ENCODE measurements at regions not wholly inside any gene's neighbourhood (a gene's known extent, or its start where the extent isn't known, plus 50 kb on each side); places are given as distances from the start of the nearest gene placed in this dataset.

DNA sequence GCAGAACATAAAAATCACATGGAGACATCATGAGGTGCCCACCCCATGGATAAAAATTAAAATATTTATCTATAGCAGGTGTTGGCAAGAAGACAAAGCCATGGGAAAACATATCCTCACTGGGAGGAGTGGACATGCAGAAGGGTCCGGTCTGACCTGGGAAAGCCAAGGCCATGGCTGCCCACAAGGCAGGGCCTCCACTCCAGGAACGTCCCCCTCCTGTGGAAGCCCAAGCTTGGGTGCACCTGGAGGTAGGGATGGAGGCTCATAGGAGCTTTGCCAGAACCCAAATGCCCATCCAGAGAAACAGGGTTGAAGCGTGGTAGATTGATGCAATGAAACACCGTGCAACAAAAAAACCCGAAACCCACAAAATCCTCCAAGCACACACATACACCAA lies 81.4 kb upstream of the COL5A1 start:
- H3K9ac ChIP-seq (ENCODE audit: low read depth in 1 of 2, low read length in 2 of 2) = no peak overlapping the region
- no peaks in the 10 kb centered on the region for H3K9me3 ChIP-seq (ENCODE audit: control insufficient read depth in 1 of 2, low read length in 2 of 2)
- H3K36me3 ChIP-seq (ENCODE audit: control insufficient read depth in 1 of 2, insufficient read depth in 2 of 2, low read length in 2 of 2) = no peaks in the 10 kb centered on the region
- no peaks in the 10 kb centered on the region for H3K27me3 ChIP-seq (ENCODE audit: control insufficient read depth in 1 of 2, insufficient read depth in 2 of 2, low read length in 2 of 2)
- H3K27ac ChIP-seq (ENCODE audit: low read depth, low read length) = no peak overlapping the region
- no peak overlapping the region for H3K4me3 ChIP-seq (ENCODE audit: low read depth in 1 of 2, low read length in 2 of 2)
- no peaks in the 10 kb centered on the region for H3K4me1 ChIP-seq (ENCODE audit: control insufficient read depth in 1 of 2, insufficient read depth in 2 of 2, low read length in 2 of 2)

DNA sequence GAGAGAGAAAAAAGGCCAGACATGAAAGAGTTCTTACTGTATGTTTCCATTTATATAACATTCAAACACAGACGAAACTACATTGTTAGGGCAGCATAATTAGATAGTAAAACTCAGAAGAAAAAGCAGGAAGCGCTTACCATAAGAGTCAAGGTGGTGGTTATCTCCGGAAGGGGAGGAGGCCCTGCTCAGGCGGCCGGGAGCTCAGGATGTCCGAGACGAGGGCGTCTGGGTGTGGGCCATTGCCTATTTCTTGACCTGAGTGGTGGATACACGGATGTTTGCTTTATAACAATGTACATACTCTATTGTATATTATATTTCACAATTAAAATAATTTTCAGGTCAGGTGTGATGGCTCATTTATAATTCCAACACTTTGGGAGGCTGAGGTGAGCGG lies 80.9 kb upstream of the COL5A1 start:
- no peaks in the 10 kb centered on the region for H3K4me1 ChIP-seq (ENCODE audit: control insufficient read depth in 1 of 2, insufficient read depth in 2 of 2, low read length in 2 of 2)
- no peak overlapping the region for H3K4me3 ChIP-seq (ENCODE audit: low read depth in 1 of 2, low read length in 2 of 2)
- H3K9me3 ChIP-seq (ENCODE audit: control insufficient read depth in 1 of 2, low read length in 2 of 2) = no peaks in the 10 kb centered on the region
- no peaks in the 10 kb centered on the region for H3K27me3 ChIP-seq (ENCODE audit: control insufficient read depth in 1 of 2, insufficient read depth in 2 of 2, low read length in 2 of 2)
- H3K27ac ChIP-seq (ENCODE audit: low read depth, low read length) = no peak overlapping the region
- H3K9ac ChIP-seq (ENCODE audit: low read depth in 1 of 2, low read length in 2 of 2) = no peak overlapping the region
- no peaks in the 10 kb centered on the region for H3K36me3 ChIP-seq (ENCODE audit: control insufficient read depth in 1 of 2, insufficient read depth in 2 of 2, low read length in 2 of 2)

DNA sequence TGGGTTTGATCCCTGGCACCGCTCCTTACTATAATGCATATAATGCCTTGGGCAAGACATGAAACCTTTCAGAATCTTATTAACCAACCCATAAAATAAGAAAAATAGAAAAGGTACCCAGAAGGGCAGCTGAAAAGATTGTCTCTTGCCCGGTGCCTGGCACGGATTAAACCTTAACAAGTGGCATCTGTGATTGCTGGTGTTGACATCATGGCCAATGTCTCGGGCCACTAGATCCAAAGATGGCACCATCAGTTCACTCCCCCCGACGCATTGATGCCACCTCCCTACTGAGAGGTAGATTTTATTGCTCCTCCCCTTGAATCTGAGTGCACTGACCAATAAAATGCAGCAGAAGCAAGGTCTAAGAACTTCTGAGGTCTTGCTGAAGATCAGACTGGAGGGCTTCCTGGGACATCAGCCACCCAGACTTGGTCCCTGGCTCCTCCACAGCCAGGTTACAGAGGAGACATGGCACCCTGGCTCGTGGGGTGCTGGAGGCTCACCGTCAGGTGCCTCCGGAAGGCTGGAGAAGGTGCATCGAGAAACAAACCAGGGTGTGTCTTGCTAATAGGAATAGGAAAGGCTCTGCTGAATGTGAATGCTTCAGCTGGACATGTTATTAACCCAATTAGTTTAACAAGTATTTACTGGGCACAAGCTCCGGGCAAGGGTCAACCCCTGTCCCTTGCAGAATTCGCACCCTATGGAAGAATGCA lies 80.0 kb upstream of the COL5A1 start:
- no peaks in the 10 kb centered on the region for H3K27me3 ChIP-seq (ENCODE audit: control insufficient read depth in 1 of 2, insufficient read depth in 2 of 2, low read length in 2 of 2)
- H3K4me1 ChIP-seq (ENCODE audit: control insufficient read depth in 1 of 2, insufficient read depth in 2 of 2, low read length in 2 of 2) = no peaks in the 10 kb centered on the region
- H3K4me3 ChIP-seq (ENCODE audit: low read depth in 1 of 2, low read length in 2 of 2) = no peak overlapping the region
- no peak overlapping the region for H3K27ac ChIP-seq (ENCODE audit: low read depth, low read length)
- no peaks in the 10 kb centered on the region for H3K9me3 ChIP-seq (ENCODE audit: control insufficient read depth in 1 of 2, low read length in 2 of 2)
- H3K36me3 ChIP-seq (ENCODE audit: control insufficient read depth in 1 of 2, insufficient read depth in 2 of 2, low read length in 2 of 2) = no peaks in the 10 kb centered on the region
- no peak overlapping the region for H3K9ac ChIP-seq (ENCODE audit: low read depth in 1 of 2, low read length in 2 of 2)

DNA sequence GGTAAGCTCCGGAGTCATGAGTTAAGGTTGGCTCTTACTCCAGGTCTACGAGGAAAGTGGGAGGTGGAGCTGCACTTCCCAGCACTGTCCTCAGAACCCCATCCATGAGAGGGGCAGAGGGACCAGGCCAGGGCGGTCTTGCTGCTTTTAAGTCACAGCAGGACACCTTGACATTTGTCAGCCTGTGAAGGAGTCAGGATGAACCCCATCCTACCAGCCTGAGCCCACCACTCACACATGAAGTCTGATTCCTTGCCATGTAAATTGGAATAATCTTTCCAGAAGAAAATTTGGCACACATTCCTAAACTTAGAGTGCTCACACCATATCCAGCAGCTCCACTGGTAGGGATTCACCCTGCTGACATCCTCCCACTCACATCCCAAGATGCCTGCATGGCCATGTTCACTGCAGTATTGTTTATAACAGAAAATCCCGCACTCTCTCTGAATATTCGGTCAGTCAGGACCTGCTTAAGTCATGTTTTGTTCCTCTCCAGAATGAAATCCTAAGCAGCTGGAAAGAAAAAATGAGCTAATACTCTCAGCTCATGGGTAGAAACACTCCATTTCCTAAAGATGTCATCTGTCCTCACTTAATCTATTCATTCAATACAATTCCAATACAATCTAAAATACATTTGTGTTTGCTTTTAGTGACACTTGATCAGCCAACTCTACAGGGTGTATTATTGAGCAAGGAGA lies 79.3 kb upstream of the COL5A1 start:
- Histone ChIP-seq H3K36me3 (ENCODE audit: control insufficient read depth in 1 of 2, insufficient read depth in 2 of 2, low read length in 2 of 2) (no peaks in the 10 kb centered on the region), H3K27me3 (ENCODE audit: control insufficient read depth in 1 of 2, insufficient read depth in 2 of 2, low read length in 2 of 2) (no peaks in the 10 kb centered on the region), H3K4me1 (ENCODE audit: control insufficient read depth in 1 of 2, insufficient read depth in 2 of 2, low read length in 2 of 2) (no peaks in the 10 kb centered on the region), H3K9ac (ENCODE audit: low read depth in 1 of 2, low read length in 2 of 2) (no peak overlapping the region), H3K9me3 (ENCODE audit: control insufficient read depth in 1 of 2, low read length in 2 of 2) (peaks cover 0 to 4% of the 10 kb centered on the region in 2 donors), H3K4me3 (ENCODE audit: low read depth in 1 of 2, low read length in 2 of 2) (no peak overlapping the region), H3K27ac (ENCODE audit: low read depth, low read length) (no peak overlapping the region)

DNA sequence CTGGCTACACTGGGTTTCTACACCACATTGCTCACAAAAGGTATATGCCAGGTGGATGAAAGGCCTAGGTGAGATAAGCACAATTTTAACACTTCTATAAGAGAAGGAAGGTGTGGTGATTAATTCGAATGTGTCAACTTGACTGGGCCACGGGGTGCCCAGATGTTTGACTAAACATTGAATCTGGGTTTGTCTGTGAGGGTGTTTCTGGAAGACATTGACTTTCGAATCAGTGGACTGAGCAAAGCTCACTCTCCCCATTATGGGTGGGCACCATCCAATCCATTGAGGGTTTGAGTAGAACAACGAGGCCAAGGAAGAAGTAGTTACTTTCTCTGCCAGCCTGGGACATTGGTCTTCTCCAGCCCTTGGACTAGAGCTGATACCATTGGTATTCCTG lies 78.2 kb upstream of the COL5A1 start:
- H3K9me3 ChIP-seq (ENCODE audit: control insufficient read depth in 1 of 2, low read length in 2 of 2) = peaks cover 0 to 4% of the 10 kb centered on the region in 2 donors

DNA sequence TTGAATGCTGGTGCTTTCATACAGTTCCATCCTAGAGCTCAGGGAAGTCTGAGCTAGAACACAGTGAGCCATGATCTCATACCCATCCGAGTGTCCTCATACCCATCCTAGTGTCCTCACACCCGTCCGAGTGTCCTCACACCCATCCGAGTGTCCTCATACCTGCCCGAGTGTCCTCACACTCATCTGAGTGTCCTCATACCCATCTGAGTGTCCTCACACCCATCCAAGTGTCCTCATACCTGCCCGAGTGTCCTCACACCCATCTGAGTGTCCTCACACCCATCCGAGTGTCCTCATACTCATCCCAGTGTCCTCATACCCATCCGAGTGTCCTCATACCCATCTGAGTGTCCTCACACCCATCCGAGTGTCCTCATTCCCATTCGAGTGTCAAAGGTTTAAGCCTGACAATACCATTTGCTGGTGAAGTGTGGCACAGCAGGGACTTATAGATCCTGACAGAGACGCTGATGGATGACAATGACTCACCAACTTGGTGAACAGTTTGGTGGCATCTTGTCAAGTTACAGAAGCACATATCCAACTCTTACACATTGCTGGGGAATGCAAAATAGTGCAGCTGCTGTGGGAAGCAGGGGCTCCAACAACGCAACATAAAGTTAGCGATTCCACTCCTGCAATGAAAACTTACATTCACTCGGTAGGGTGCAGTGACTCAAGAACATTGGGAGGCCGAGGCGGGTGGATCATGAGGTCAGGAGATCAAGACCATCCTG lies 77.0 kb upstream of the COL5A1 start:
- Histone ChIP-seq H3K36me3 (ENCODE audit: control insufficient read depth in 1 of 2, insufficient read depth in 2 of 2, low read length in 2 of 2) (no peaks in the 10 kb centered on the region), H3K27me3 (ENCODE audit: control insufficient read depth in 1 of 2, insufficient read depth in 2 of 2, low read length in 2 of 2) (no peaks in the 10 kb centered on the region), H3K4me3 (ENCODE audit: low read depth in 1 of 2, low read length in 2 of 2) (no peak overlapping the region), H3K9ac (ENCODE audit: low read depth in 1 of 2, low read length in 2 of 2) (no peak overlapping the region), H3K4me1 (ENCODE audit: control insufficient read depth in 1 of 2, insufficient read depth in 2 of 2, low read length in 2 of 2) (no peaks in the 10 kb centered on the region), H3K9me3 (ENCODE audit: control insufficient read depth in 1 of 2, low read length in 2 of 2) (peaks cover 0 to 4% of the 10 kb centered on the region in 2 donors), H3K27ac (ENCODE audit: low read depth, low read length) (no peak overlapping the region)

More for the DNA sequence above, 78.2 kb upstream of the COL5A1 start:
- H3K36me3 ChIP-seq (ENCODE audit: control insufficient read depth in 1 of 2, insufficient read depth in 2 of 2, low read length in 2 of 2) = no peaks in the 10 kb centered on the region
- no peak overlapping the region for H3K27ac ChIP-seq (ENCODE audit: low read depth, low read length)
- H3K4me3 ChIP-seq (ENCODE audit: low read depth in 1 of 2, low read length in 2 of 2) = no peak overlapping the region
- no peaks in the 10 kb centered on the region for H3K27me3 ChIP-seq (ENCODE audit: control insufficient read depth in 1 of 2, insufficient read depth in 2 of 2, low read length in 2 of 2)
- no peaks in the 10 kb centered on the region for H3K4me1 ChIP-seq (ENCODE audit: control insufficient read depth in 1 of 2, insufficient read depth in 2 of 2, low read length in 2 of 2)
- H3K9ac ChIP-seq (ENCODE audit: low read depth in 1 of 2, low read length in 2 of 2) = no peak overlapping the region

DNA sequence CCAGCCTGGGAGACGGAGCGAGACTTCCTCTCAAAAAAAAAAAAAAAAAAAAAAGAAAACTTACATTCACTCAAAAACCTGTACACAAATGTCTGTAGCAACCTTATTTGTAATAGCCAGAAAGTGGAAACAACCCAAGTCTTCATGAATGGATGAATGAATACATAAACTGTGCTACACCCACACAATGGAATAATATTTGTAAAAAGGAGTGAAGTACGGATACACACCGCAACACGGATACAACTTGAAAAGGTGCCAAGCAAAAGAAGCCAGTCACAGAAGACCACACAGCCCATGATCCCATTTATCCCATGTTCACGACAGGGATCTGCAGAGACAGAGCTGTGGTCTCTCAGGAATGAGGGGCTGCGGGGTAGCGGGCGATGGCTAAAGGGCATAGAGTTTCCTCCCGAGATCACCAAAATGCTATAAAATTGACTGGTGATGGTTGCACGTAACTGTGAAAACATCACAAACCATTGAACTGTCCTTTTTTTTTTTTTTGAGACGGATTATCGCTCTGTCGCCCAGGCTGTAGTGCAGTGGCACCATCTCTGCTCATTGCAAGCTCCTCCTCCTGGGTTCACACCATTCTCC lies 76.2 kb upstream of the COL5A1 start:
- Histone ChIP-seq H3K9ac (ENCODE audit: low read depth in 1 of 2, low read length in 2 of 2) (no peak overlapping the region), H3K27ac (ENCODE audit: low read depth, low read length) (no peak overlapping the region), H3K36me3 (ENCODE audit: control insufficient read depth in 1 of 2, insufficient read depth in 2 of 2, low read length in 2 of 2) (no peaks in the 10 kb centered on the region), H3K4me1 (ENCODE audit: control insufficient read depth in 1 of 2, insufficient read depth in 2 of 2, low read length in 2 of 2) (no peaks in the 10 kb centered on the region), H3K9me3 (ENCODE audit: control insufficient read depth in 1 of 2, low read length in 2 of 2) (peaks cover 0 to 4% of the 10 kb centered on the region in 2 donors), H3K4me3 (ENCODE audit: low read depth in 1 of 2, low read length in 2 of 2) (no peak overlapping the region), H3K27me3 (ENCODE audit: control insufficient read depth in 1 of 2, insufficient read depth in 2 of 2, low read length in 2 of 2) (no peaks in the 10 kb centered on the region)

DNA sequence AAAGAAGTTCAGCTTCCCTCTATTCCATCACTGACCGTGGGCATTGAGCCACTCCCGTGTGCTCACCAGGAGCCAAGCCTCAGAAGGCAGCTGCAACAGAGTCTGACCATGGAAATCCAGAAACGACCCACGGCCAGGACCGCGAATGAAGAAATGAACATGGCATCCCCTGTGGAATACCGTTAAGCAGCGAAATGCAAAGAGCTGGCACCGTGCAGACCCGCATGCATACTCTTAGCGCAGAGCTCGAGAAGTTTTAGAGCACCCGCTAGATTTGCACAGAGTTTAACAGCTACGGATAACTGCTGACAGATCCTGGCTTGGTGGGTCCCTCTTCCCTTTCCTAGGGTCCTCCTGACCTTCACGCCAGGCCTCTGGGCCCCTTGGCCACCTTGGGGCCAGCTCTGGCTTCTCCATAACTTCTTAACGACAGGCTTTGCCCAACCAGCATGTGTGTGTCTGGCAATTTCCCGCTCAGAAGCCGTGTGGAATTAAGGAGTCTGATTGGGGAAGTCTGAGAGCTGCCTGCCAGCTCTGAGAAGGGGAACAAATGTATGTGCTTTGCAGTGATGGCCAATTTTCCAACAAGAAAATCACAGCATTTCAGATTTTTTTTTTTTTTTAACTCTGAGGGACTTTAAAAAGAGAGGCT lies 75.3 kb upstream of the COL5A1 start:
- no peaks in the 10 kb centered on the region for H3K36me3 ChIP-seq (ENCODE audit: control insufficient read depth in 1 of 2, insufficient read depth in 2 of 2, low read length in 2 of 2)
- no peak overlapping the region for H3K4me3 ChIP-seq (ENCODE audit: low read depth in 1 of 2, low read length in 2 of 2)
- peaks cover 0 to 4% of the 10 kb centered on the region in 2 donors for H3K9me3 ChIP-seq (ENCODE audit: control insufficient read depth in 1 of 2, low read length in 2 of 2)
- no peaks in the 10 kb centered on the region for H3K4me1 ChIP-seq (ENCODE audit: control insufficient read depth in 1 of 2, insufficient read depth in 2 of 2, low read length in 2 of 2)
- no peaks in the 10 kb centered on the region for H3K27me3 ChIP-seq (ENCODE audit: control insufficient read depth in 1 of 2, insufficient read depth in 2 of 2, low read length in 2 of 2)
- H3K9ac ChIP-seq (ENCODE audit: low read depth in 1 of 2, low read length in 2 of 2) = no peak overlapping the region
- no peak overlapping the region for H3K27ac ChIP-seq (ENCODE audit: low read depth, low read length)

DNA sequence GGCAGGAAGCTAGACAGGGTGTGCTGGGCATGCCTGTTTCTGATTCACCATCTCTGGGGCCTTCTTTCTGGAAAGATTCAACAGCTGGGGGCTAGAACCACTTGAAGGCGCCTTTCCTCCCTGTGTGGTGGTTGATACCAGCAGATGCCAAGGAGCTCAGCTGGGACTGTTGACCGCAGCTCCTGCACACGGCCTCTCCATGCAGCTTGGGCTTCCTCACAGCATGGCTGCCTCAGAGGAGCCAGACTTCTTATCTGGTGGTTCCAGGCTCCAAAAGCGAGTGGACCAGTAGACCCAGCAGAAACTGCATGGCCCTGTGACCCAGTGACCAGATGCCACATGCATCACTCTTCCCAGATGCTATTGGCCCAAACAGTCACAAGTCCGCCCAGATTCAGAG lies 74.7 kb upstream of the COL5A1 start:
- peaks cover 0 to 4% of the 10 kb centered on the region in 2 donors for H3K9me3 ChIP-seq (ENCODE audit: control insufficient read depth in 1 of 2, low read length in 2 of 2)
- no peak overlapping the region for H3K4me3 ChIP-seq (ENCODE audit: low read depth in 1 of 2, low read length in 2 of 2)
- no peaks in the 10 kb centered on the region for H3K36me3 ChIP-seq (ENCODE audit: control insufficient read depth in 1 of 2, insufficient read depth in 2 of 2, low read length in 2 of 2)
- H3K27me3 ChIP-seq (ENCODE audit: control insufficient read depth in 1 of 2, insufficient read depth in 2 of 2, low read length in 2 of 2) = no peaks in the 10 kb centered on the region
- H3K4me1 ChIP-seq (ENCODE audit: control insufficient read depth in 1 of 2, insufficient read depth in 2 of 2, low read length in 2 of 2) = no peaks in the 10 kb centered on the region
- no peak overlapping the region for H3K27ac ChIP-seq (ENCODE audit: low read depth, low read length)
- H3K9ac ChIP-seq (ENCODE audit: low read depth in 1 of 2, low read length in 2 of 2) = no peak overlapping the region

Measured in duodenal mucosa (tissue), 2 donors.